Epithelial cell of prostate (primary cell): ENCODE measurements at regions not wholly inside any gene's neighbourhood (a gene's known extent, or its start where the extent isn't known, plus 50 kb on each side); places are given as distances from the start of the nearest gene placed in this dataset.

ENCODE experiments used
- DNase-seq: peaks from one replicate; pipeline ENCODE4 v3.0.0-alpha.2; 2011; ENCODE audit warnings: low read depth, low spot score
- H3K27ac ChIP-seq: fragments of 450-650 bp; 2 replicates; pipeline ENCODE4 v1.5.1; 2017; ENCODE audit warnings: mild to moderate bottlenecking

DNA sequence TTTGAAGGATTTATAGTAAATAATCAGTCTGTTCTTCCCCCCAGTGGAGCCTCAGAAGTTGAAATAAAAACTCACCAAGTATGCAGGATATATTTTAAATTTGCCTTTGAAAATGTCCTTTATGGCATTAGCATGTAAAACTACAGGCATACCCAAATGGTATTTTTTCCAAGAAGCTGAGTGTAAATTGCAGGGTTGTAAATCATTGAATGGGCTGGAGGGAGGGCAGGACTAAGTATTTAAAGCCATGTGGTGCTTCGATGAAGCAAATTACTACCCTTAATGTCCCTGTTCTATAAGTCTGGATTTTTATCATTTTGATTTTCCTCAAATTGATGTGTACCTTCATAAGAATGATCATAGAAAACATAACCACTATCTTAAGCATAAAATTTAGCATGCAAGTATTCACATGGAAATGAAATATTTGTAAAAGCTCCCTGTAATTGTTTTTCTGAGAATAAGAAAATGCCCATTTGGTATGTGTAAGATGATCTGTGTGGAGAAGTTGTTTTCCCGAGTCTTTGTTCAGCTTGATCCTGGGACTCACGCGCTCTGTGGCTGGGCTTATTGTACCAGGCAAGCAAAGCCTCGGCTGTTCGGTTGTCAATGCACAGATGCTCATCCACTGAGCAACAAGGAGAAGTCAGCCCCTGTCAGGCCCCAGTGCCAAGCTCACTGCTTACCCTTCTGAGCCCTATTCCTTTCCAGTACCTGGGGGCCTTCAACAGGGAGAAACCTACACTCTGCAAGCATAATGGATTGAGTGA lies 66.7 kb downstream of the CD164 start:
- H3K27ac ChIP-seq = no peak overlapping the region
- DNase-seq = no peak

DNA sequence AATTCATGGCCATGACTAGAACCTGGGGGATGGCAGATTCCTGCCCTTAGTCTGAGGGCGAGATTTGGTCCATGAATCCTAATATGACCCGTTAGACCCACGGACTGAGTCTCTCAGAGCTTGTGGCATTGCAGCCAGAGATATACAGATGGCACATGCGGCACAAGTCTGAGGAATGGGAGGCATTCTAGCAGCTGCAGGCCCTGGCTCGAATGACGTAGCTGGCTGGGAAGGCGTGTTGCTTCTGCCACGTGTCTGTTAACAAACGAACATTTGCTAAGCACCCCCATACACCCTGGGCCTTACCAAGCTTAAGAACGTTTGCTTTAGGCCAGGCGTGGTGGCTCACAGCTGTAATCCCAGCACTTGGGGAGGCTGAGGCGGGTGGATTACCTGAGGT lies 68.0 kb downstream of the CD164 start:
- no peak overlapping the region for H3K27ac ChIP-seq
- no peak for DNase-seq

DNA sequence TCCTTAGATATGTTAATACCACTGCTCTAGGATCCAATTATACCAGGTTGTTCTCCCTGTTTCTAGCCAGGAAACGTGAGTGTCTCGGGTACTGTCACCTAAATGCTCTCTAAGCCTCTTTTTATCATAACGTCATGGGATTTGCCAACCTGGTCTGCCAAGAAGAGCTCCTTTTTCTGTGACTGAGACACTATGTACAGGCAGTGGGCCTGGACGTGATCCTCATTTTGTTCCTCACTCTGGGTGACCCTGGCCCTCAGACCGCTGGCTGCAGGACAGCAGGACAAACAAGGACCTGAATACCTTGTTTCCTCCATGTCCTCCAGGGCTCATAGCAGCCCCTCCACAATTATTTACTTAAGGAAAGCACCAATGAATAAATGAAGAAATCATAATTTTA lies 69.1 kb downstream of the CD164 start:
- no peak for DNase-seq
- H3K27ac ChIP-seq = no peak overlapping the region

DNA sequence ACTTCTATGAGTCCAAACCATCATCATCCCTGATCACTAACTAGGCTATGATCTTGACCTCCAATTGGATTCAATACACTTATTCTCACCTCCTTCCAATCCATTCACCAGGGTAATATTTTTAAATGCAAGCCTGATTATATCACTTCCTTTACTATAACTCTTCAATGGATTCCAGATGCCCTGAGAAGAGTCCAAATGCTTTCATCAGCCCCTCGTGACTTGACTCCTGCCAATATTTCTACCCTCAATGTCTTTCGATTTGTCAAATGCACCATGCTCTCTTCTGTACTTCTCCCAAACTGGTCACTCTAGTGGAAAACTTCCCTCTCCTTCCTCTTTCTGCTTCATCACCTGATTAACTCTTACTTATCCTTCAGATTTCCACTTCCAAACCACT lies 70.8 kb downstream of the CD164 start:
- H3K27ac ChIP-seq = no peak overlapping the region
- no peak for DNase-seq

DNA sequence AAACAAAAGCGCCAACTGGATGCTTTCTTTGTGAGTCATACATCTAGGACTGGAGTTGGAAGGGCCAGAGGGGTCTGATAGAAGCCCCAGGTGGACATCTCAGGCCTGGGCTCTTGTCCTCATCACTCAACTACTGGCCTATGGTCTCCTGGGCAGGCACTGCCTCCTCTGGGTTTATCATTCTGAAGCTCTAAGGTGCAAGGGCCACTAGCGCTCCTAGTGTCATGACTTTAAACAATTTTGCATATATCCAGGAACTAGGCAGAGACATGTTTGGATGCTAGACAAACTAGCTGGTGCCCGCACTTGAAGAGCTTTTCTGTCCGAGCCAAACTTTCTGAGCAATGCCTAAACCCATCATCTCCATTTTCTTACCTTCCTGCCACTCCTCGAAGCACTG lies 72.3 kb downstream of the CD164 start:
- H3K27ac ChIP-seq = no peak overlapping the region
- DNase-seq = no peak

DNA sequence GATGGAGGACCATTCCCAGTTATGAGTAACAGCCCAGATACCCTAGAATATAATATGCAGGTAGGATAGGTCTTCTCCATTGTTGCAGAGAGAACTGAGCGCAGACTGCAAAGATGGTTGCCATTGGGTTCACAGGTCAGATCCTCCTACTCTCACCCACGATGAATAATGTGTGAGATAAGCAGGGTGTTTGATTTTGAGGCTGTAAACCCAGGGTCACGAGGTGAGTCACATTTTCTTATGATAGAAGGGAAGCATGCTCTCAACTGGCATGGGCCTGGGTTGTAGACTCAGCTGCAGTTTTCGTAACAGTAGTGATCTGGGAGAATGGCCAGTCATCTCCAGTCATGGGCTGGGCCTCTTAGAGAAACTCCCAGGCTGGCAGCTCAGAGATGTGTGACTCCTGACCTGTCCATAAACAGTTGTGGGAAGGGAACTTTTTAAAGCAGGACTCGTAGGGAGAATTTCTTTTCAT lies 74.2 kb downstream of the CD164 start:
- no peak overlapping the region for H3K27ac ChIP-seq
- peak; percentile 52 for DNase-seq

DNA sequence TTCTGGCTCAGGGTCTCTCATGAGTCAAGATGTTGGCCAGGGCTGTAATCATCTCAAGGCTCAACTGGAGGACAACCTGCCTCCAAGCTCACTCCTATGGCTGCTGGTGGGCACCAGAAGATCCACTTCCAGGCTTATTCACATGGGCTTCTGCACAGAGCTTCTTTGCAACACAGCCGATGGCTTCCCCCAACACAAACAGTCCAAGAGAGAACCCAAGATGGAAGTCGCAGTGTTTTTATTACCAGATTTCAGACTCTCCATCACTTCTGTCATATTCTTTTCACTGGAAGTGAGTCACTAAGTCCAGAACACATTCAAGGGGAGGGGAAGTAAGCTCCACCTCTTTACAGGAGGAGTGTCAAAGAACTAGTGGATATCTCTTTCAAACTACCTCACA lies 75.5 kb downstream of the CD164 start:
- DNase-seq = no peak
- no peak overlapping the region for H3K27ac ChIP-seq

DNA sequence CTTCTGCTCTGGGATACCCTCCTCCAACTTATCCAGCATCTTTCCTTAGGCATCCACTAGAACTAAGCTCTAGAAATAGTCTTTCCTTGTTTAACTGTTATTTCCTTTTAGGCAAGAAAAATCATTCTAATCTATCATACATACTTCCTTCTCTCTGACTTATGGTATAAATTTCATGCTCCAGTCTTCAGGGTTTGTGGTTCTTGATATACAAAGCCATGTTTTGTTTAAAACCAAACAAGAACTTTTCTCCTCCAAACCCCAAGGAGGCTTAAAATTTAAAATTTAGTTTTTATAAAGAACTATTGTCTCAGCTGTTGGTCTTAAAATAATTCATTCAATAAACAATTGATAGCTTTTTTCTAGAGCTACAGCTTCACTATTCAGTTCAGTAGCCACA lies 77.2 kb downstream of the CD164 start:
- no peak for DNase-seq
- H3K27ac ChIP-seq = no peak overlapping the region

DNA sequence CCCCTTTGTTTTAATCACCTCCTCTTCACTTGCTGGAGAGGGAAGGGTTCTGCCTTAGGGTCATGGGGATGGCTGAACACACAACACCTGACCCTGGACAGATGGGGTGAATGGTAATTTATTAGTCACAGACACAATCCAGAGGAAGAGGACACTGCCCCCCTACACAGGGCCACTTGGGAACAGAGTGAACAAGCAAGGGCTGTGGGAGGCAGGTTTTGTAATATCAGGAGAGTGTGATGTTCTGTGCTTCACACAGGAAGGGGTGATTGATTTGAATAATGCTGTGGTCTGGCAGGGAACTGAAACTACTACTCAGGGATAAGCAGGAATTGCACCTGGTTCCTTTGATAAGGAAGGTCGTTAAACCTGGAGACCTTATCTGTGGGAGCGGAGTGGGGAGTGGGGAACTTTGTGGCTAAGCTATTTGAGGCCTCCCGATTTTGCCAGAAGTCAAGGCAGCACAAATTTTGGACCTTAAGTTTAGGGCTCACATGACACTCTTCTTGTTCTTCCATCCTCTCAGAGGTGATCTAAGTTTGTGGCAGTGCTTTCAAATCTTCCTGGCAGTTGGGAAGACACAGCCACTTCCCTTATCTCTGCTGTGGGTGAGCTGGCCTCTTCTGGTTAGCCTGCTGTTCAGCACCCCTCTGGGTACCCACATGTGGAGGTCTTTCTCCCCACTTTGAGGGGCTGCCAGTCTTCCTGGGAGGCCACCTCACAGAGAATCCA lies 77.8 kb downstream of the CD164 start:
- no peak overlapping the region for H3K27ac ChIP-seq
- DNase-seq = no peak

DNA sequence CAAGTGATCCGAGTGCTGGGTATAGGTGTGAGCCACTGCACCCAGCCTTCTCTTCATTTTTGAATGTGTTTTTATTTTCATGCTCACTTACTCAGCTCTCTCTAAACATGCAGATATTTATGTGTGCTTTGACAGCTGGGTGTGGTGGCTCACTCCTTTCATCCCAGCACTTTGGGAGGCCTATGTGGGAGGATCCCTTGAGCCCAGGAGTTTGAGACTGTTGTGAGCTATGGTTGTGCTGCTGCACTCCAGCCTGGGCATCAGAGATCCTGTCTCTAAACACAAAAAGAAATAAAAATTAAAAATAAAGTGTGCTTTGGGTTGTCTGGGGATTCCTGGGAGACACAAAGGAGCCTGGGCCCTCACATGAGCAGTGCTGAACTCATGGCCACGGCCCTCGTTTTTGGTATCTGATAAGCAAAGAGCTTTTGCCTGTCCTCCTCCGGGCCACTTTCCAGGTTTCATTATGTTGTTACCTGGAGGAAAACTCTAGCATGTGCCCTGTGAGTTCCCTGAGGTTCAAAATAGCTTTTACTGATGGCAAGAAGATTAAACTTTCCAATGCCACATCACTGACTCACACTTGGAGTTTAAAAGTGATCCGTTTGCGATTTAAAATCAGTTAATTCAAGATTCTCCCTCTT lies 78.5 kb downstream of the CD164 start:
- no peak overlapping the region for H3K27ac ChIP-seq
- DNase-seq = no peak

DNA sequence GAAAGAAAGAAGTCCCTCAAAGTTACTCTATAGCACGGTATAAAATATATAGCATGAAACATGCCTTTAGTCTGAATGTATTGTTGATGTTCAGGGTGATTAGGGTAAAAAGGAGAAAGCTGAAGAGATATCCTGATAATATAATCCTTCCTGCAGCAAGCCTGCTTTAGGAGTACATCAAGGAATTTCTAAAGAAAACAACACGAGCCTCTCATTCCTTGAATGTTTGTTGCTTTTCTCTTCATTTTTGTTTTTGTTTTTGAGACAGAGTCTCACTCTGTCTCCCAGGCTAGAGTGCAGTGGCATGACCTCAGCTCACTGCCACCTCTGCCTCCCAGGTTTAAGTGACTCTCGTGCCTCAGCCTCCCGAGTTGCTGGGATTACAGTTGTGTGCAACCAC lies 79.1 kb downstream of the CD164 start:
- no peak overlapping the region for H3K27ac ChIP-seq
- no peak for DNase-seq

DNA sequence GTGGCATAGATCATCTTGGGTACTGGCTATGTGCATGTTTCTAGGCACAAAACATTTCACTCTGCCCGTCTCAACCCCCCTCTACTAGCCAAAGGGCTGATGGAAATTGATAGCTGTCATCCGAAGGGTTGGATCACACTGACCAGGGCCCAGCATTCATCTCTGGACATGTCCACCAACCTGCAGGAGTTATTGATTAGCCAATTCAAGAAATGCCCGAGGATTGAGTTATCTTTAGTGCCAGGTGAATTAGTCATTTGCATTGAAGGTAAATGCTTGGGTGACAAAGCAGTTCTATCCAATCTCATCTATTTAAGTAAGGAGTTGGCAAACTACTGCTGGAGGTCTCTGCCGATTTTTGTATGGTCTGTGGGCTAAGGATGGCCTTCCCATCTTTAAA lies 80.1 kb downstream of the CD164 start:
- no peak overlapping the region for H3K27ac ChIP-seq
- DNase-seq = no peak

DNA sequence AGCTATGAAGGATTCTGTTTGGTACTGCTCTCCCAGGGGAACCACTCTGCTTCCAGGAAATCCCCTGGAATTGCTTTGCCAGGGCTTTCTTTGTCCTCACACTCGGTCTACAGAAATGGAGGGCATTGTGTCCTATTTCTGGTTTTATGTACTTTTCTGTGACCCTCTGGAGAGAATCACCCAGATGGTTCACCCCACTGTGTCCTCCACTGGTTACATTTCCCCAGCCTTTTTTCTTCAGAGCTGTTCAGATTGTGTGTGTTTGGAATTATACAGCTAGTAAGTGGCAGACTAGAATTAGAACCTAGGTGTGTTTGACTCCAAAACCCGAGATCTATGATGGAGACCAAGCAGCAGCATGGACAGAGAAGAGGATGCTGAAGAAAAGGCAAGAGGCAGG lies 80.8 kb downstream of the CD164 start:
- no peak for DNase-seq
- H3K27ac ChIP-seq = no peak overlapping the region

DNA sequence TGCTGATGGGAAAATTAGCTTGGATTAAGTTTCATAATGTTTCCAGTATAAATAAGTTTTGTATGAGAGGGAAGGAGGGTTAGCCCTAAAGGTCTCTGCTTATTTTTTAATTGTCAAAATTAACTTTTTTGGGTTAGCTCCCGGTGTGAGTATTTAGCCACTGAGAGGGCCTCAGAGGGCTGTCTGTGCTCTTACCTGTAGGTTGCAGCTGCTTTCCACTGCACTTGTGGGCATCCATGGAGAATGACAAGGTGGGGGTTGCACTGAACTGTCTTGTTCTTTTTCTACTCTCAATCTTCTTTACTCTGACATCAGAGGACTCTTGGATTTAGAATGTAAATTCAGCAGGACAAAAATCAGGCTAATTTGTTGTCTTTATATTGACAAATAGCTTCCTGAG lies 81.4 kb downstream of the CD164 start:
- DNase-seq = no peak
- no peak overlapping the region for H3K27ac ChIP-seq

DNA sequence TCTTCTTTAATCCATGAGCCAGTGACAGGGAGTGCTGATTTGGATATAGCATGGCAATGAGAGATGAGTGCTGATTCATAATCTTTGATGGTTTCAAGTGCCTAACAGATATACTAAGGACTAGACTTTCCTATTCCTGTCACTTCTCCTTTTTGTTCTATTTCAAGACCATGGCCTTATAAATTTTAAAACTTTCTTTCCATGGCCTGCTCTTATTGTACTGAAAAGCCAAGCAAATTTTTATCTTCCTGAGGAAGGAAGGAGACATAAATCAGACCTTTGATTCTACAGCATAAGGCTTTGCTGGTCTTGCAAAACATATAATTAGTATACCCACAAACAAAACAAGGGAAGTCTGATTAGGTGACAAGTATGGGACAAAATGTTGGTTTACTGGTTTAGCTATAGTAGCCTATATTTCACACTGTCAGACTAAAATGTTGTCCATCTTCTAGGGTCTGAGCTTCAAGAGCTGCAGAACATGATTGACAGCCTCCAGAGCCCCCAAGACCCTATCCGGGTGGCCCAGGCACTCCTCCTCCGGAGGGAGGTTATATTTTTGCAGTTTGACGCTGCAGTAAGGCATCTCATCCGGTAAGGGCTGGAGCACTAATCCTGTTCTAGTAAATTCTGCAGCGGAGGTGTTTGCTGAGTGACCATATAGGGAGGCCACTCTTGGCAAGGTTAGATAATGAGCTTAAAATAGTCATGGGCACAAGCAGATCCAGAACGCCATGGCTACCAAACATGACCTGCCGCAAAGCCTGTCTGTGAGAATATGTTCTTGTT lies 82.3 kb downstream of the CD164 start:
- H3K27ac ChIP-seq = no peak overlapping the region
- DNase-seq = no peak

DNA sequence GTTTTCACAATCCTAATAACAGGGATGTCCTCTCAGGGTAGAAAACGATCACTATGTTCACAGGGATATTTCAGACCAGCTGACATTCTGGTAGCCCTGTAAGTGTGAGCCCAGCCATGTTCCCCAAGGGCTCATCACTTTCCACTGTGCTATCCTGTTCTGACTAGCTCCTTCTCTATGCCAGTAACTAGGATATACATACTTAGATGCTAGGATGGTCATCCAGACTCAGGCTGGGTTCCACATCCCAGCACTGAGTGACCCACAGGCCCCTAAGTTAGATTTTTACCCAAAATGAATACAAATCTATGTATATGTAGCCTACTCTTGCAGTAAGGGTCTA lies 83.0 kb downstream of the CD164 start:
- no peak for DNase-seq
- H3K27ac ChIP-seq = no peak overlapping the region

DNA sequence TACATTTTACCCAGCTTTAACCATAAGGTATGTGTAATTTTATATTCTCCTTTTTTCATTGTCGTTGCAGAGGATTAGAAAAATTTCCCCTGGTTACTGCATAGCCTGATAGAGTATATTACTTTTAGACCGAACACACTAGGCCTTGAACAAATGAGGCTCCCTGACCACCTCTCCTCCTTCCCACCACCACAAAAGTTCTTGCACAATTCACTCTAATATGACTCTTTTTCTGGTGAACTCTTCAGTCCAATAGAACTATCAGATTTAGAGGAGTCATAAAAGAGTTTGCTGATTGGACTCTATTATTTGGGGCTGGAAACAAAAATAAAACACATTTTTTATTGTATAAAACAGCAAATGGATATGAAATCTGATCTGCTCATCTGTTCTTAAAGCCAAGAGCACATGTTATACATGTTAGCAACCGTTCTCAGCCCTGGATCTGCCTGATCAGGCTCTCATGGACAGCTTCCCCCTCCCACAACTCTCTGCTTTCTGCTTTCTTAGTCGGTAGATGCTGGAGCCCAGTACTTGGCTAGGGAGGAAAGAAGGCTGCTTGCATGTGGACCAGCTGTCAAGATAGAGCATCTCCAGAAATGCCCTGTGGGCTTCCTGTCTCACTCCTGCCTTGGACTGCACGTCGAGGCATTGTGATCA lies 83.5 kb downstream of the CD164 start:
- DNase-seq = no peak
- no peak overlapping the region for H3K27ac ChIP-seq

DNA sequence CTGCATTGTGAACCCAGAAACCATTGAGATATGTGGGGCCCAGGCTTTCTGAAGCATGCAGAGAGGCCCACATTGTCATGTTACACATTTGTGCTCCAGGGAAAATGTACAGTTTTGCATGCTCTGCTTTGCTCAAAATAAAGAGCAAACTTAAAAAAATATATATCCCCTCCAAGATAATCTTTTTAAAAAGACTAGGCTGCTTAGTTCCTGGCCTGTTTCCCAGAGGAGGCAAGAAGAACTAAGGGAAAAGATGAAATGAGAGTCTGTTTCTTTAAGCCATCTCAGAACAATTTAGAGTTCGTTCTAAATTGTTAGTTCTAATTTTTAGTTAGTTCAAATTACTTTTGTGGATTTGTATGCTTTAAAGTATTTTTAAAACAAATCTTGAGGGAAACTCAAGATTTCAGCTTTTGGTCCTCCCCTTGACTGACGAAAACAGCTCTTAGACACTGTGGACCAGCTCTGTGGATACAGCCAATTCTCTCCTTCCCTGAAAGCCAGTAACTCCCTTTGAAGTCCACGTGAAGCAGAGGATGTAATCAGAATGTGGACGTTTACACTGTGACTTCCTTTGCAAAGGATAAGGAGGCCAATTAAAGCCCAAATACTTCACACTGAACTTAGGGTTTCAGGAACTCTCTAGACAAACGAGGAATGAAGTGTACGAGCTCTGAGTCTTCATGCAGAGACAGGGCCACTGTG lies 84.7 kb downstream of the CD164 start:
- no peak overlapping the region for H3K27ac ChIP-seq
- no peak for DNase-seq

DNA sequence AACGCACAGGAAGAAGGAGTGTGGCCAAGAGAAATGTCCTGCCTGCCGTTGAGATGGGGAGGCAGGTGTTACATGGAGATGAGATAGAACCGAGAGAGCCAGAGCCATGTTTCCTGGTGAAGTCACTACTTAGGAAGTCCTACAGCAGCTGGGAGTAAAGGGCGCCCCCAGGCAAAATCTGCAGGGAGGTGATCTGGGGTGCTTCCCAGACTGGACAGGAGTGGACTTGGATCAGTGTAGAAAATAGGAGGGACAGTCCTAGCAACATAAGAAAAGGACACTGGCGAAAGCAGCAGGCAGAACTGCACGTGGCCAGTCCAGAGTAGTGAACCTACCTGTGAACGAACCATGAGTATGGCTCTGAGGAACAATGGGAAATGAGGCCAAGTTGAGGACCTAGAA lies 85.3 kb downstream of the CD164 start:
- DNase-seq = no peak
- H3K27ac ChIP-seq = no peak overlapping the region

DNA sequence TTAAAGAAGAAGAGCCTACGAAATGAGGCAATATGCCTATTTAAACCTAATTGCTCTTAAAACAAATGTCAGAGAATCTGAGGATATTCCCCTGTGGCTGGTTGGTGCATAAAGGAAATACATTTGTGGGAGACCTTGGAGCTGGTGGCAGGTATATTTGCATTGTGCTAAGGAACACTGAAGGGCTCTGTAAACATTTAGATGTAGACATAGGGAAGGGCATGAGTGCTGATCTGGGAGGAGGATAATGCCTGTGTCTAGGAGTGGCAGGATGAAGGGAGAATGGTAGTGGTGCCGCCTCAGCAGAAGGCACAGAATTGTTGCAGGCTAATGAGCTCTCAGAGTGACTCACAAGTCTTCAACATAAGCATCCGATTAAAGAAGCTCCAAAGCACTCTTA lies 85.8 kb downstream of the CD164 start:
- DNase-seq = no peak
- H3K27ac ChIP-seq = no peak overlapping the region
